ENCODE measurements at regions not wholly inside any gene's neighbourhood (a gene's known extent, or its start where the extent isn't known, plus 50 kb on each side); places are given as distances from the start of the nearest gene placed in this dataset.

DNA sequence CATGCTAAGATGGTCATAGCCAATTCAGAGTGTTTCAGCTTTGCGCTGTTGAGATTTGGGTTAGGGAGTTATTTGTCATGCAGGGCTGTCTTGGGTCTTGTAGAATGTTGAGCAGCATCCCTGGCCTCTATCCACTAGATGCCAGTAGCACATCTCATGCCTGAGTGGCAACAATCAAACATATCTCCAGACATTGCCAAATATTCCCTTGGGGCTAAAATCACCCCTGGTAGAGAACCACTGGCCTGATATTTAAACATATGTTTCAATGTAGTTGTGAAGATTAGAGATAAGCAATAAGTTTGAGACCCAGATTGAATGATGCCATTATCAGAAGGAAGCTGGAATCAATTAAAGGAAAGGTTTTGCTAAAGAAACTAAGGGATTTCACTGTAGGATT, 463.3 kb downstream of the DOK5 start:
- TF ChIP-seq, protein P1, sequence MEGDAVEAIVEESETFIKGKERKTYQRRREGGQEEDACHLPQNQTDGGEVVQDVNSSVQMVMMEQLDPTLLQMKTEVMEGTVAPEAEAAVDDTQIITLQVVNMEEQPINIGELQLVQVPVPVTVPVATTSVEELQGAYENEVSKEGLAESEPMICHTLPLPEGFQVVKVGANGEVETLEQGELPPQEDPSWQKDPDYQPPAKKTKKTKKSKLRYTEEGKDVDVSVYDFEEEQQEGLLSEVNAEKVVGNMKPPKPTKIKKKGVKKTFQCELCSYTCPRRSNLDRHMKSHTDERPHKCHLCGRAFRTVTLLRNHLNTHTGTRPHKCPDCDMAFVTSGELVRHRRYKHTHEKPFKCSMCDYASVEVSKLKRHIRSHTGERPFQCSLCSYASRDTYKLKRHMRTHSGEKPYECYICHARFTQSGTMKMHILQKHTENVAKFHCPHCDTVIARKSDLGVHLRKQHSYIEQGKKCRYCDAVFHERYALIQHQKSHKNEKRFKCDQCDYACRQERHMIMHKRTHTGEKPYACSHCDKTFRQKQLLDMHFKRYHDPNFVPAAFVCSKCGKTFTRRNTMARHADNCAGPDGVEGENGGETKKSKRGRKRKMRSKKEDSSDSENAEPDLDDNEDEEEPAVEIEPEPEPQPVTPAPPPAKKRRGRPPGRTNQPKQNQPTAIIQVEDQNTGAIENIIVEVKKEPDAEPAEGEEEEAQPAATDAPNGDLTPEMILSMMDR (conservative IDR thresholded peaks at IDR 0.05 in 1 of 2, IDR thresholded peaks at IDR 0.05 in 1 of 2; ENCODE audit: low read depth in 1 of 2, low read length in 2 of 2) = no peak
- TF ChIP-seq EZH2 (IDR thresholded peaks at IDR 0.05; ENCODE audit: low read length, missing control alignments) = no peak

Measured in fibroblast of lung (primary cell).